Kidney capillary endothelial cell (primary cell): ENCODE measurements at regions not wholly inside any gene's neighbourhood (a gene's known extent, or its start where the extent isn't known, plus 50 kb on each side); places are given as distances from the start of the nearest gene placed in this dataset.
"Not testable (repeated sequence)": the region's sequence is repeated elsewhere in the genome, so short reads cannot be mapped to it uniquely, and the experiment has no call there.

Source experiments
- DNase-seq: peaks from one replicate; pipeline ENCODE4 v3.0.0-alpha.2; 2018; ENCODE audit warnings: low spot score

DNA sequence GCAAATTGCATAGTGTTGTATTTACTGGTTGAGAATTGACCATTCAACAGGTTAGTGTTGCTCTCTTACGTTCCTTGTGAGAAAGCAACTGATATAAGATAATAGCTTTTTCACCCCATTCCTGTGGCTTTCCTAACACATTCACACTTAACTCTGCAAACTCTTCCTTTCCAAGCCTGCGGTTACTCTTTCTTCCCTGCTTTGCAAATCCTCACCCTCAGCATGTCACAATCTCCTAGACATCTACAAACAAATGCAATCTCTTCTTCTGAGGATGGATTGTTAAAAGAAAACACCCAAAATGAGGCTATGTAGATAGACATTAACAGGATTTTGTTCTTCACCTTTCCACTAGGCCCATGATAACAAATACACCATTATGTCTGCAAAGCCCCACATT, 771.7 kb upstream of the PCDH7 start:
- no peak for DNase-seq

DNA sequence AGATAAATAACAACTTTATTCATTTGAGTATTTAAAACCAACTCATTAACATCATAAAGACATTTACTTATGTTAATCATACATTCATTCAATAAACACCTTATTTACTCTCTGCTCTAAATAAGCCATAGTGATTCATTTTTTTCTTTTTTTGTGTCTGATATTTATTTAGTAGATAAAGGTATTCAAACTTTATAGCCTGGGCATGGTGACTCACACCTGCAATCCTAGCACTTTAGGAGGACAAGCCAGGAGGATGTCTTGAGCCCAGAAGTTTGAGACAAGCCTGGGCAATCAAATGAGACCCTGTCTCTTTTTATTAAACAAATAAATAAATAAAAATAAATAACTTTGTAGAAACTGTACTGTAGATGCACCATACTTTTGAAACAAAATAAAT, 771.3 kb upstream of the PCDH7 start:
- DNase-seq = no peak

DNA sequence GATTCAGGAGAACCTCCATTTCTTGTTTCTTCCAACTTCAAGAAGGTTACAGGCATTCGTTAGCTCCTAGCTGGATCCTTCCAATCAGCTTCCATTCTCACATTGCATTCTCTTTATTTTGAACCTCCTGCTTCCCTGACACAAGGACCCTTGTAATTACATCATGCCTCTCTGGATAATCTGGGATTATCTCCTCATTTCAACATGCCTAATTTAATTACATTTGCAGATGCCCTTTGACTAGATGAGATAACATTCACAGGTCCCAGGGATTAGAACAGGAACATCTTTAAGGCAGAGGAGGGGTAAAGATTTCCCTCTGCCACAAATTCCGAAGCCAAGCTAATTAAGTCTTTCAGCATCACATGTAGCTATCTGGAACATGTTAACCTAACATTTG, 753.8 kb upstream of the PCDH7 start:
- DNase-seq = no peak

DNA sequence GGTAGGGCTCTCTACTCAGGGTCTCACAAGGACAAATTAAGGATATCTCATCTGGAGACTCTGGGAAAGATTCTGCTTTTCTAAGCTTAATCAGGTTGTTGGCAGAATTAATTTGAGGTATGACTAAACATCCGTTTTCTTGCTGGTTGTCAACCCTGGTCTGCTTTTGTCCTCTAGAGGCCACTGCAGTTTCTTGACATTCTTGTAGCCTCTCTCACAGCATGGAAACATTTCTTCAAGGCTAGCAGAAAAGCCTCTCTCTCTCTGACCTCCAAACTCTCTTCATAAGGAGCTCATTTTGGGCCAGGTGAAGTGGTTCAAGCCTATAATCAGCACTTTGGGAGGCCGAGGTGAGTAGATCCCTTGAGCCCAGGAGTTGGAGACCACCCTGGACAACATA, 749.5 kb upstream of the PCDH7 start:
- peak; percentile 0 for DNase-seq

DNA sequence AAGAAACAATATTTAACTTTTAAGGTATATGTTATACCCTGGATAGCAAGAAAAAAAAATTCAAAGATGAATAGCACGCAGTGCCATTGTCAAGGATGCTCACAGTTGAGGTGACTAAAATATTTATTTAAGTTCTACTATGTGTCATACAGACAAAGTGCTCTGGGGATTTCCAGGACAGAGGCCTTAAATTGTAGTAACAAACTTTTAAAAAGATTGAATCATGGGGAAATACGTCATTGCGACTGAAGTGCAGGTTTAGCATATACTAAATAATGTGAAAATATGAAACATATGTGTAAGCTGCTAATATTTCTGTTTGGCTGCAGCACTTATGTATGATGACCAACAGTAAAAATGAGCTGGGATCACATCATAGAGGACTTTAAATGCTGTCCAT, 748.0 kb upstream of the PCDH7 start:
- DNase-seq = no peak

DNA sequence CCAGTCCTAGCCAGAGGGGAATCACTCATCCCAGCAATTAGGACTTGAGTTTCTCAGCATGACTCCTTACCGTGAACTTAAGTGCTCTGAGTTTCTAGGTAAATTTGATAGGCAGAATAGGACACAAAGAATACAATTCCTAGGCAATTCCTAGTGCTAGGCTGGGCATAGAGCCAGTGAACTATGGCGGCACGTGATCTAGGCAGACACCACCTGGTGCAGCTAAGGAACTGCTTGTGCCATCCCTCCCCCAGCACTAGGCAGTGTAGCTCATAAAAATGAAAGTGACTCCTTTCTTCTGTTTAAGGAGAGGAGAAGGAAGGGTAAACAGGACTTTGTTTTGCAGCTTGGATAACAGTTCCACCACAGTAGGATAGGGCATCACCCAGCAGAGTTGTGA, 736.3 kb upstream of the PCDH7 start:
- no peak for DNase-seq

DNA sequence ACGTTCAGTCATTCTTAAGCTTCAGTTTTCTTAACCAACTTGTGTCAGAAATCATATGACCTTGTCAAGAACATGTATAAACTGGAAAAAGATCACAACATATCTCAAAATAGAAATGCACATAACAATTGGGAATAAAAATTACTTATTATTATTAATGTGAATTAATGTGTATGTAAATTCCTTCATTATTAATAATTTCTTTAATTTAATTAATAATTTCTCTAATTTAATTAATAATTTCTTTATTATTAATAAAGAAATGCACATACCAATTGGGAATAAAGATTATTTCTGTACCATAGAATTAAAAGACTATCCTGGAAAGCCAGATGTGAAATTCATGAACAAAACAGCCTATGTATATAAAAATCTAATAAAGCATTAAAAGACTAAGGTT, 718.5 kb upstream of the PCDH7 start:
- no peak for DNase-seq

DNA sequence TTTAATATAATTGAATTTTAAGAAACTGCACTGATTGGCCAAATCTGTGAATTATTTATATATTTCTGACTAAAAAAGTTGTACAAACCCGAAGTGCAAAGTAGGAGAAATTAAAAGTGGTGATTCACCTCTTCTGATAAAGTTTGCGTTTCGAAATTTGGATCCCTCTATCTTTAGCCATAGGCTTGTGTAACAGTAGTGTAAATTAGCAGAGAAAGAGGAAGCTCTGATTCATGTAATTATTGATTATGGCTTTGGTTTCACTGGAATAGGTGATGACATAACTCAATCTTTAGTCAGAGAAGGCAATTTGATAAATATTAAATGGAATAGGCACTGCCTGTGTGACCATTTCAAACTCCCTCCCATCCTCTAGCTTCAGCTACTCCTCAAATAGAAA, 717.8 kb upstream of the PCDH7 start:
- no peak for DNase-seq

DNA sequence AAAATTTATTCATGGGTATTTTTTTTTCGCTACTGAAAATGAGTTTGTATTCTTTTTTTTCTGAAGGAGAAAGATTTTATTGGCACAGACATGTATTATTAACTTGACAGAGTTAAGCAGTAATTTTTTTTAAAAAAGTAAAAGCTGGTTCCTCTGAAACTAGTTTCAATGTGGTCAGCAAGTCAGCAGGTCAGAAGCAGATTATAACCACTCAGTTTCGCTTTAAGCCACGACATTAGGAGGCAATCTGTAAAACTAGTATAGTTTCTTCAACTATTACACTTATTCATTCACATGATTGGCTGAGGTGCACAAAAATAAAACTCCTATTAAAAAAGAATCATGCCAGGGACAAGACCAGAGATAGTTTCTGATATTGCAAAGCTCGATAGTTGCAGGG, 714.2 kb upstream of the PCDH7 start:
- DNase-seq = no peak

DNA sequence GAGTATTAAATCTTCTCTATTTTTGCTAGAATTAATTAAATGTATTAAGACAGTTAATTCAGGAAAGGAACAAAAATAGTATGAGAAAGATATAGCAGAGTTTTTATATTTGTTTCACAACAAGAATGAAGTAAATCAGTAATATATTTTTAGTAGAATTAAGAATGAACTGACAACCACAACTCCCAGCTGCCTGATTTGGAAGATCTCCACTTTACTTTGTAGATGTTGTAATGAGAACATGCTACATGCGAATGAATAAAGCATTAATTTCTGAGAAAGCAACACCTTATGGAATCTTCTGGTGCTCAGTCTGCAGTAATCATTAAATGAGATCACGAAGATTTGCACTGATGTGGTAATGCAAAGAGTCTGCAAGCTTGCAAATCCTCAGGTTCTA, 695.6 kb upstream of the PCDH7 start:
- DNase-seq = no peak

DNA sequence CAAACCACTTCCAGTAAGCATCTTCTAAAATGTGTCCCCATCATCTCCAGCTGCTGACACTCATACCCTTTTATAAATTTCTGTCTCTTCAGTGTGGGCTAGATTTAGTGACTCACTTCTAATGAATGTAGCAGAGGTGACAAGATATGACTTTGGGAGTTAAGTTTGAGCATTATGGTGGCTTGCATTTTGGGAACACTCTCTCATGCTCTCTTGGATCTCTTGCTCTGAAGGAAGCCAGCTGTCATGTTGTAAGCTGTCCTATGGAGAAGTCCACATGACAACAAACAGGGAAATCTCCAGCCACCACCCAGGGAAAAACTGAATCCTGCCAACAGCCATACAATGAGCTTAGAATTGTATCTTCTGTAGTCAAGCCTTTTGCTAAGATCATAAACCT, 691.3 kb upstream of the PCDH7 start:
- no peak for DNase-seq

DNA sequence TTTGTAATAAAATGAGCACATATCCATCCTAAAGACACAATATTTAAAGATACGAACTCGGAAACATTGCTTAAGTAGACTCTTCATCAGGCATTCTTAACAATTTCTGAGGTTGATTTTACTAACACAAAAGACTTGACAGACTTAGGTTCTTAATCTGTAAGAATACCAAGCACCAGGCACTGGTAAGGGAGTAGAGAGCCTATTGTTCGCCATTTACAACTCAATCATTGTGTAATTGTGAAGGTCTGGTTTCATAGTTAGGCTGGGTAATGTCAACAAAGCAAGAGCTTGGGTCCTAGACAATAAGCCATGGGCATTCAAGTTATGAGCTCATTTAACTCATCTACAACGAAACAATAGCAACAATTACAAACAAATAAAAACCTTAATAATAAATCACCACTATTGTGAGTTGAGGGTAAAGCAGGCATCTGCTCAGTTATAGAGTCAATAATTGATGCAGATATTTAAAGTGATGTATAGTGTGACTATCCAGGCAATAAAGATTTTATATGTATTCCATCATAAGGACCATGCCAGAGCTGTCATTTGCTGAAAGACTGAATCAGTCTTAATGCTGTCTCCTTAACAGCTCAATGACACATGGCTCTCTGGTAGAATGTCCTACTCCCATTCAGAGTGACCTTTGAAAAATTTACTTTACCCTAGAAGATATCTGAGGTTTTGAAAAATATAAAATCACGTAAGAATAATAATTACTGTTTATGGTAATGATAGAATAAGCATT, 664.0 kb upstream of the PCDH7 start:
- DNase-seq = no peak

DNA sequence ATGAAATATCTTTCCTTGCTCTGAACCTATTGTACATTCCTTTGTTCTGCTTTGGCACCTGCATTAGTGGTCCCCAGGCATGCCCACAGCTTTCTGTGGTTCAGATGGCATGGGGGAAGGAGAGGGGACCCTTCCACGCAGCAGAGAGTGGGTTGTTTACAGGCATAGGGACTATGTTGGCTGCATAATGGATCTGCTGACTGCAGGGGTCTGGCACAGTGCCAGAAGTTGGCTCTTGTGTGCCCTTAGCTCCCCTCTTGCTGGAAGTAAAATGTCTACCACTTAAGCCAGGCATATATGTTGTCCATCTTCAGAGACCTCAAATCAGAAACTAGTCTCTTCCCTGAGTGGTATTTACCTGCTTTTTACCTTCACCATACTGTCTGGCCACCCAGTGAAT, 651.9 kb upstream of the PCDH7 start:
- DNase-seq = no peak

DNA sequence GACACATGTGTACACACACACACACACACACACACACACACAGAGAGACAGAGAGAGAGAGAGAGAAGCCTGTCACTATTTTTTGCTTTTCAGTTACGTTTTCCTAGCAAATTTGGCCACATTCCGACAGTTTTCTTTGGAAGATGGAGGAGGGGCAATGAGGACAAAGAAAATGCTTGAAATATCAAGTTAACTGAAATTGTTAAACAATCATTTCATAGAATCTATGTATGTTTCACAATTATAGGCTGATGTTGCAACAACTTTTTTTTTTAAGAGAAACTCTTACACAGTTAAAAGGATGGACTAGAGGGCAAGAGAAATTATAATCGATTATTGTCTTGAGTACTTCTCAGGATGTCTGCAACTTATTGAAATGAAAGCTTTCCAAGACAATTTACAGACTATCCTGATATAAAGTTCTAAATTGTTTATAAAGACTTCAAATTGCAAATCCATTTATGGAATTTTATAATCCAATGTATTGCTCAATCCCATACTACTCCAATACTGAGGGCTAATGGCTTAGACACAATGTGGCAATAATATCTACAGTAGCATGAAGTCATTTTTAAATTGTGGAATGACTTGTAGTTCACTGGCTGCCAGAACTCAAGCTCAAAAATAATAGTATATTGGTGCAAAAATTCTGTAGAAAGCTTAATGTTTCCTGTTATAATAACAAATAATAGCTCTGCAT, 647.0 kb upstream of the PCDH7 start:
- no peak for DNase-seq

DNA sequence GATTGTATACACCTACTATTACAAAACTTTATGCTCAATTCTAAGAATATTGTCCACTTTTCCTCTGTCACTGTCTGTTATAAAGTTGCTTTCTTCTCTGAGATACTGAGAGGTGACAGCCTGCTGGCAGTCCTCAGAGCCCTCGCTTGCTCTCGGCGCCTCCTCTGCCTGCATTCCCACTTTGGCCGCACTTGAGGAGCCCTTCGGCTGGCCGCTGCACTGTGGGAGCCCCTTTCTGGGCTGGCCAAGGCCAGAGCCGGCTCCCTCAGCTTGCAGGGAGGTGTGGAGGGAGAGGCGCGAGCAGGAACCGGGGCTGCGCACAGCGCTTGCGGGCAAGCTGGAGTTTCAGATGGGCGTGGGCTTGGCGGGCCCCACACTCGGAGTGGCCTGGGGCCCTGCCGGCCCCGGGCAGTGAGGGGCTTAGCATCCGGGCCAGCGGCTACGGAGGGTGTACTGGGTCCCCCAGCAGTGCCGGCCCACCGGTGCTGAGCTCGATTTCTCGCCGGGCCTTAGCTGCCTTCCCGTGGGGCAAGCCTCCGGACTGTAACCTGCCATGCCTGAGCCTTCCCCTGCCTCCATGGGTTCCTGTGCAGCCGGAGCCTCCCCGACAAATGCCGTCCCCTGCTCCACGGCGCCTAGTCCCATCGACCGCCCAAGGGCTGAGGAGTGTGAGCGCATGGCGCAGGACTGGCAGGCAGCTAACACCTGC, 627.6 kb upstream of the PCDH7 start:
- DNase-seq = not testable (repeated sequence)

DNA sequence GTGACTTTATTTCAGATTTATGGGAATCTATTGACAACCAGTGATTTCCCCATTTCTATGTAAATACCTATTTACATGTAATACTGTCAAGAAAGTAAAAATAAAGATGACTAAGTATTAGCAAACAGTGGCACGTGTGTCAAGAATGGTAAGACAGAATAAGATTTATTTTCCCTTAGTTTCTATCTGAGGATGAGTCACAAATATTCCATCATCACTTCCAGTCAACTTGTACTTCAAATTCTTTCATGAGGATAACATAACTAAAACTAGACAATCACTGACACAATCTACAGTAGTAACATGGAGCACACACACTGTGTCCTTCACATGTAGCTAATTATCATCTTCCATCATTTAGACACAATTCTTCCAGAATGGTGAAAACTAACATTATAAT, 625.3 kb upstream of the PCDH7 start:
- DNase-seq = peak; percentile 67

DNA sequence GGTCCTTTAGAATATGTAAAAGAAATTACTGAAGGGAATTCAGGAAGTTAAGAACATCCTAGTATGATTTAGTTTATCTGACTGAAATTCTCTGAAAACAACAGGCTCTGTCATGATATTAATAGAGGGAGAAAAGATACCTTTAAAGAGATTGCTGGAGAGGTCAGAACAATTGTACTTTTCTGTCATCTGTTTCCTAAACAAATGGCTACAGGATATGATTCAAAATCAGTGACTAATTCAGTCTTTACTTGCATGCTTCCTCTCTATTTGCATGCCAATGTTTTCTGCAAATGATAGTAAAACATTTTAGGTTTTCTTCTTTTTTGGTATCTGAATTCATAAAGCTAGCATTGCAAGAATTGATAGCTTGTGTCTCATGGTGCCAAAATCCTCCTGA, 616.7 kb upstream of the PCDH7 start:
- peak; percentile 72 for DNase-seq

DNA sequence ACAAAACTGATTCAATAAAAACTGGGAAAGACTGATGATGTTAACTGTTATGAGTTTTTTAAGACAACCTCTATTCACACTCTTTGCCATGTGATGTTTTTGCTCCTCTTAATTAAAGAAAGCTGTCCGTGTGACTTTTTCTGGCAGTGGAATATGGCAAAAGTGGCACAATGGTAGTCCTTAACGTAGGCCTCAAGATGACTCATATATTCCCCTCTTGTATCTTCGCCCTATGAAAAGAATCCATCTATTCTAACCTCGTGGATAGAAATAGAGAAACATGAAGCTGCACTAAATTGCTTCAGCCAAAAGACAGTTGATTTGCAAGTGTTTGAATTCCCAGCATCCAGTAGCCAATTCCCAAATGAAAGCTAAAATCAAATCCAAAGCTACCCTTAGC, 603.8 kb upstream of the PCDH7 start:
- no peak for DNase-seq

DNA sequence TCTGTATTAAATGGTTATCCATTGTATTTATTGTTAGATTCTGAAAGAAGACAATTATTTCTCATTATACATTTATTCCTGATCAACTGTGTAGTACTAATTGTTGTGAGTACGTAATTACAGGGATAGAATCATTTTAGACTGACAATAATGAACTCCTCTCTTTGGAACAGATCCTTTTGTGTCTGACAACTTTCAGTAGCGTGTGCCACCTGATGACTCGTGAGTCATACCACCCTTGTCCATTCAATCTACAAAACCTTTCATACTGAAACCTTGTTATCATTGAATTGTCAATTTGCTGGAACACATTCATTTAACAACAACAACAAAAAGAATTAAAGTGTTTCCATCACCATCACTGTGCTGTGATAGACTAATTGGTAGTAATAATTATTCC, 602.7 kb upstream of the PCDH7 start:
- no peak for DNase-seq

DNA sequence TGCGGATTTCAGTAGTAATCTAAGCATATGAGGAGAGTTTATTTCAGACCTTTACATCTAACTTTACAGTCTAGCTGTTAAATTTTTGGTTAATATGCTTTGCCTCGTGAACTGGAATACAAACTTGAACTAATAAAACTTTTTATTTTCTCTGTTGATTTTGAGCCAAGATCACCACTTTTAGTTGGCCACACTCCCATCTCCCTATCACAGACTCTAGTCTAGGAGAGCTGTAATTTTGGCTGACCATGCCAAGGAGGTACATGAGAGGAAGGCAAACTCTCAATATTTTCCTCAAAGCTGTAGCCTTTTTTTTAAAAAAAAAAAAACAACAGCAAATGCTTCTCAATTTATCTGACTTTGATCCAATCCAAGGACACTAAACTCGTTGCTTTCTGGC, 597.5 kb upstream of the PCDH7 start:
- DNase-seq = no peak

DNA sequence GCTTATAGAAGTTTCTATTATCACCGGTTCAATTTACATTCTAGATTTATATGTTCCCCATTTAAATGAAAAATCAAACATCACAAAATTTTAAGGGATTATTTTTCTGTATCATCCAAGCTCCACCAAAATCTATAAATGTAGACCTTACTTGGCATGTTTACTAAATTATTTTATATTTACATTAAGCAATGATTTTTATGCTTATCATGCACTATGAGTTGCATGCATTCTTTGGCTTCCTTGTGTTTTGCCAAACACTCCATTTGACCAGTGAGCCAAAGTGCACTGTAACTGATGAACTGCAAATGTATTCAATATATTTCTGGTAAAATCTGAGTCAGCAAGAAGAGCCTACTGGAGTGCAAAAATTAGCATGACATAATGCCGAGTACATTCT, 595.5 kb upstream of the PCDH7 start:
- not testable (repeated sequence) for DNase-seq

DNA sequence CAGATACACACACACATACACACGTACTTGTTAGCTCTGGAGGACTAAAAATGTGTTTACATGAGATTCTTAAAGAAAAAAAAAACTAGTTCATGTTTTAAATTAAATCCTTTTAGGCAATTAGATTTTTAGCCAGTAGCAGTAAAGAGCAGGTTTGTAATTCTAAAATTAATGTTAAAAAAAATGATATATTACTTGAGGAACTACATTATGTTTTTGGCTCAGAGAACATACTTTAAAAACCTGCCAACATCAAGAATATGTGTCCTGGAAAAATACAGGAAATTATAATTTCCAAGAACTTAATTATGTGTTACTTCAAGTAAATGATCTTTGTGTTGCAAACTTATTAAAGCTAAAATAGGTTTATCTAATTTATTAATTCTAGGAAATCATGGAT, 594.3 kb upstream of the PCDH7 start:
- no peak for DNase-seq

DNA sequence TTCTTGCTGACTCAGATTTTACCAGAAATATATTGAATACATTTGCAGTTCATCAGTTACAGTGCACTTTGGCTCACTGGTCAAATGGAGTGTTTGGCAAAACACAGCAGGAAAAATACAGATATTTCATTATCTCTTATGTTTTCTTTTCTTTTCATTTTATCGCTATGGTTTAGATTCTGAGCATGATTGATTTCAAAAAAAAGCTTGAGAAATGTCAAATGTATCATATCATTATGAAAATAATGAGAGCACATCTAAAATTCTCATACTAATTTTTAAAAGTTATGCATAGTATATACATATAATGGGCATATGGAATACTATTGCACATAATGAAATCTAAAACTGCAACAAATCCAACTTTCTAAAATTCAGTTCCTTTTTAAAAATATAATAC, 593.8 kb upstream of the PCDH7 start:
- no peak for DNase-seq
